A549 (cell line): ENCODE measurements at regions not wholly inside any gene's neighbourhood (a gene's known extent, or its start where the extent isn't known, plus 50 kb on each side); places are given as distances from the start of the nearest gene placed in this dataset.

ENCODE experiments used
- ATAC-seq, 2 experiments: fragments of 200-7000 bp in 1 of 2; fragments of >200 bp in 1 of 2; cut with Nextera tagmentation in 1 of 2; cut with Tn5 transposase in 1 of 2; 3 replicates each; pipeline versions ENCODE4 v1.8.0 to v1.9.1; 2018 to 2020; ENCODE audit warnings: mild to moderate bottlenecking in 1 of 2, moderate library complexity in 1 of 2
- CTCF ChIA-PET: fragments of 300-600 bp; sonication (Branson Sonifier 250); formaldehyde crosslinking; extraction: SDS; loops from one replicate; lab custom pipeline; 2021; ENCODE audit warnings: antibody characterized with exemption, inconsistent platforms; lab: Yijun Ruan, JAX
- POLR2A ChIA-PET: fragments of 350-600 bp; formaldehyde crosslinking; extraction: SDS; loops from one replicate; lab custom pipeline; 2021; ENCODE audit warnings: antibody characterized with exemption, inconsistent platforms; lab: Yijun Ruan, JAX
- DNase-seq, 2 experiments: peaks; one replicate each; pipeline versions ENCODE4 v3.0.0 to v3.0.0-alpha.2; 2011 to 2016; ENCODE audit warnings: low read depth in 1 of 2, low spot score in 1 of 2
- FAIRE-seq: peaks from 2 replicates; lab custom pipeline; 2011; peaks lifted over from hg19 to GRCh38; lab: Jason Lieb, UNC
- H3K27ac ChIP-seq, 2 experiments: fragments of >200 bp; sonication (Bioruptor Twin); formaldehyde crosslinking; 3 replicates each; pipeline ENCODE4 v1.5.1; 2016 to 2017
- H3K4me1 ChIP-seq: fragments of >200 bp; sonication (Bioruptor Twin); formaldehyde crosslinking; 3 replicates; pipeline ENCODE4 v1.6.1; 2016
- H3K4me2 ChIP-seq: fragments of >200 bp; sonication (Bioruptor Twin); formaldehyde crosslinking; 3 replicates; pipeline ENCODE4 v1.6.1; 2016
- H3K4me3 ChIP-seq: fragments of >200 bp; sonication (Bioruptor Twin); formaldehyde crosslinking; 3 replicates; pipeline ENCODE4 v1.5.1; 2016
- H3K9me3 ChIP-seq: fragments of >200 bp; sonication (Bioruptor Twin); formaldehyde crosslinking; 3 replicates; pipeline ENCODE4 v1.6.1; 2016
- CEBPB ChIP-seq, 2 experiments: fragments of >200 bp in 1 of 2; sonication (Bioruptor Twin) in 1 of 2; formaldehyde crosslinking in 1 of 2; IDR thresholded peaks; 2 replicates each; pipeline ENCODE4 v1.6.1; 2012 to 2016
- CHD2 ChIP-seq: fragments of 150-350 bp; IDR thresholded peaks from 2 replicates; pipeline ENCODE4 v1.6.1; 2014; ENCODE audit warnings: low read length; ENCODE audit not compliant: partially characterized antibody
- CHD4 ChIP-seq: fragments of 200-600 bp; sonication (generic); IDR thresholded peaks from 2 replicates; pipeline ENCODE4 v1.6.1; 2016; ENCODE audit warnings: antibody characterized with exemption, mild to moderate bottlenecking, borderline replicate concordance
- EHF ChIP-seq: fragments of 250-450 bp; sonication (Bioruptor Pico); IDR thresholded peaks from 2 replicates; pipeline ENCODE4 v1.5.0; 2020; ENCODE audit warnings: mild to moderate bottlenecking
- ESRRA ChIP-seq: fragments of 150-350 bp; IDR thresholded peaks from 2 replicates; pipeline ENCODE4 v1.6.1; 2014; ENCODE audit warnings: mild to moderate bottlenecking, low read length, borderline replicate concordance
- FOSL2 ChIP-seq, 2 experiments: fragments of 450-650 bp in 1 of 2; fragments of >200 bp in 1 of 2; sonication (Bioruptor Twin) in 1 of 2; formaldehyde crosslinking; IDR thresholded peaks; 2 replicates each; pipeline versions ENCODE4 v1.5.0 to v1.6.1; 2016 to 2020; ENCODE audit warnings: mild to moderate bottlenecking in 1 of 2, moderate library complexity in 1 of 2
- FOXS1 ChIP-seq: fragments of 250-450 bp; sonication (Bioruptor Pico); IDR thresholded peaks from 2 replicates; pipeline ENCODE4 v1.5.0; 2020; ENCODE audit warnings: mild to moderate bottlenecking, moderate library complexity
- GATA3 ChIP-seq: IDR thresholded peaks from 2 replicates; pipeline ENCODE4 v1.6.1; 2012; ENCODE audit warnings: borderline replicate concordance
- HDAC2 ChIP-seq: fragments of 200-600 bp; sonication (generic); IDR thresholded peaks from 2 replicates; pipeline ENCODE4 v1.6.1; 2016
- HEYL ChIP-seq: fragments of 250-450 bp; sonication (Bioruptor Pico); IDR thresholded peaks from 2 replicates; pipeline ENCODE4 v1.8.0; 2021; ENCODE audit warnings: mild to moderate bottlenecking, moderate library complexity
- KDM1A ChIP-seq: fragments of 200-600 bp; sonication (generic); IDR thresholded peaks from 2 replicates; pipeline ENCODE4 v1.6.1; 2016; ENCODE audit warnings: low read depth, mild to moderate bottlenecking
- MAZ ChIP-seq: fragments of 150-350 bp; IDR thresholded peaks from 2 replicates; pipeline ENCODE4 v1.6.1; 2014; ENCODE audit warnings: antibody characterized with exemption, low read depth, low read length, borderline replicate concordance
- MYC ChIP-seq: IDR thresholded peaks from 2 replicates; pipeline ENCODE4 v1.6.1; 2012; ENCODE audit warnings: mild to moderate bottlenecking, inconsistent platforms, low read length, improper control_type of control experiment, borderline replicate concordance
- NFE2L2 ChIP-seq: fragments of 150-350 bp; conservative IDR thresholded peaks from 2 replicates; pipeline ENCODE4 v1.6.1; 2014; ENCODE audit warnings: low read length
- NPAS2 ChIP-seq: fragments of 250-450 bp; sonication (Bioruptor Pico); IDR thresholded peaks from 2 replicates; pipeline ENCODE4 v1.8.0; 2022; ENCODE audit warnings: mild to moderate bottlenecking, moderate library complexity, borderline replicate concordance
- POLR2A ChIP-seq: IDR thresholded peaks from 2 replicates; pipeline ENCODE4 v1.6.1; 2012; ENCODE audit warnings: mild to moderate bottlenecking, low read length
- POLR2AphosphoS2 ChIP-seq: conservative IDR thresholded peaks from 2 replicates; pipeline ENCODE4 v1.6.1; 2012; ENCODE audit warnings: low read length, improper control_type of control experiment, inconsistent platforms
- RAD21 ChIP-seq, 2 experiments: fragments of >200 bp in 1 of 2; sonication (Bioruptor Twin) in 1 of 2; formaldehyde crosslinking in 1 of 2; IDR thresholded peaks in 1 of 2; conservative IDR thresholded peaks in 1 of 2; 2 replicates in 1 of 2; 3 replicates in 1 of 2; pipeline ENCODE4 v1.6.1; 2012 to 2018; ENCODE audit warnings: inconsistent platforms in 1 of 2
- RCOR1 ChIP-seq: fragments of 150-350 bp; IDR thresholded peaks from 2 replicates; pipeline ENCODE4 v1.6.1; 2014; ENCODE audit warnings: antibody characterized with exemption, low read length, low read depth
- RFX5 ChIP-seq: fragments of 450-650 bp; IDR thresholded peaks from 2 replicates; pipeline ENCODE4 v1.7.1; 2014; ENCODE audit warnings: antibody characterized with exemption, mild to moderate bottlenecking, moderate library complexity
- RNF2 ChIP-seq: fragments of 200-600 bp; sonication (generic); IDR thresholded peaks from 2 replicates; pipeline ENCODE4 v1.6.1; 2016; ENCODE audit warnings: low read depth, mild to moderate bottlenecking, antibody characterized with exemption, moderate library complexity, borderline replicate concordance
- ZFP36 ChIP-seq: fragments of 450-650 bp; IDR thresholded peaks from 2 replicates; pipeline ENCODE4 v1.6.1; 2014; ENCODE audit warnings: borderline replicate concordance; ENCODE audit not compliant: partially characterized antibody
- ZNF302 ChIP-seq: fragments of 250-450 bp; sonication (Bioruptor Pico); IDR thresholded peaks from 2 replicates; pipeline ENCODE4 v1.9.0; 2021; ENCODE audit warnings: inconsistent platforms, mild to moderate bottlenecking, moderate library complexity
- WGBS: methylation state at CpG from one replicate; pipeline ENCODE4 v1.1.6; 2017; ENCODE audit errors: missing lambda C conversion rate; 5-methylcytosine and 5-hydroxymethylcytosine counted together
- TF ChIP-seq, protein P1 (sequence below): fragments of 150-350 bp; IDR thresholded peaks from 2 replicates; pipeline ENCODE4 v1.6.1; 2014; ENCODE audit warnings: low read depth, mild to moderate bottlenecking, low read length
- TF ChIP-seq, protein P2 (sequence below): fragments of >200 bp; sonication (Bioruptor Twin); formaldehyde crosslinking; IDR thresholded peaks from 2 replicates; pipeline ENCODE4 v1.6.1; 2016
- TF ChIP-seq, protein P3 (sequence below): IDR thresholded peaks from 2 replicates; pipeline ENCODE4 v1.6.1; 2012; ENCODE audit warnings: low read depth, borderline replicate concordance

DNA sequence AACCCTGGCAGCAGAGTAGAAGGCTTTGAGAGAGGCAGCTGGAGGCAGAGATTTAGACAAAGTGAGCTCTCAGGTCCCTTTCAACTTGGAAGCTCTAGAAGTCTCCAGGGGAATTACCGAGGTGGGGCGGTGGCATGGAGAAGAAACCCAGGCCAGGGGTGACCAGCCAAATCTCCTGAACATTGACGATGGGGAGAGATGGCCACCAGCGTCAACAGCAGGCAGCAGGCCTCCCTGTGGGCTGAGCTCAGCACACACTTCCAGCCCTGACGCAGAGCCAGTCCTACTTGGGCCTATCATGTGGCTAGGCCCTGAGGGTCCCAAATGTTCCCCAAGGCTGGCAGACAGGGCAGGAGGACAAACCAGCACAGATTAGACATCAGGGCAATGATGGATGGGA lies 187.8 kb downstream of the BCOR start:
- peak overlapping the region in 1 of 2 experiments; percentile 95; a peak in 3 of 6 replicates for H3K27ac ChIP-seq
- H3K4me2 ChIP-seq, result no peak overlapping the region
- H3K4me3 ChIP-seq, result no peak overlapping the region
- WGBS, result 91% methylated on average over 5 of the region's 5 CpGs
- no peak for DNase-seq
- ATAC-seq, result no peak
- TF ChIP-seq RNF2 (no peak), FOXS1 (CRISPR knock-in tag) (no peak), MYC (no peak), GATA3 (no peak), RFX5 (no peak), HEYL (CRISPR knock-in tag) (no peak), ZFP36 (no peak), ESRRA (no peak), POLR2AphosphoS2 (no peak), RAD21 (conservative IDR thresholded peaks at IDR 0.05 in 1 of 2, IDR thresholded peaks at IDR 0.05 in 1 of 2) (no peak), CHD2 (no peak), FOSL2 (IDR thresholded peaks at IDR 0.05) (no peak), FOSL2 (CRISPR knock-in tag; IDR thresholded peaks at IDR 0.05) (no peak), NFE2L2 (no peak), CEBPB (IDR thresholded peaks at IDR 0.05) (no peak), HDAC2 (no peak), POLR2A (no peak)
- TF ChIP-seq, protein P1, sequence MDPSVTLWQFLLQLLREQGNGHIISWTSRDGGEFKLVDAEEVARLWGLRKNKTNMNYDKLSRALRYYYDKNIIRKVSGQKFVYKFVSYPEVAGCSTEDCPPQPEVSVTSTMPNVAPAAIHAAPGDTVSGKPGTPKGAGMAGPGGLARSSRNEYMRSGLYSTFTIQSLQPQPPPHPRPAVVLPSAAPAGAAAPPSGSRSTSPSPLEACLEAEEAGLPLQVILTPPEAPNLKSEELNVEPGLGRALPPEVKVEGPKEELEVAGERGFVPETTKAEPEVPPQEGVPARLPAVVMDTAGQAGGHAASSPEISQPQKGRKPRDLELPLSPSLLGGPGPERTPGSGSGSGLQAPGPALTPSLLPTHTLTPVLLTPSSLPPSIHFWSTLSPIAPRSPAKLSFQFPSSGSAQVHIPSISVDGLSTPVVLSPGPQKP, result no peak
- FAIRE-seq, result no peak
- ChIA-PET POLR2A (no interaction called here), CTCF (no interaction called here)
- H3K4me1 ChIP-seq, result peaks cover 34% of the 10 kb centered on the region
- 0 out of 3 replicates have a peak, but pooled peaks cover 3% of the 10 kb centered on the region for H3K9me3 ChIP-seq

DNA sequence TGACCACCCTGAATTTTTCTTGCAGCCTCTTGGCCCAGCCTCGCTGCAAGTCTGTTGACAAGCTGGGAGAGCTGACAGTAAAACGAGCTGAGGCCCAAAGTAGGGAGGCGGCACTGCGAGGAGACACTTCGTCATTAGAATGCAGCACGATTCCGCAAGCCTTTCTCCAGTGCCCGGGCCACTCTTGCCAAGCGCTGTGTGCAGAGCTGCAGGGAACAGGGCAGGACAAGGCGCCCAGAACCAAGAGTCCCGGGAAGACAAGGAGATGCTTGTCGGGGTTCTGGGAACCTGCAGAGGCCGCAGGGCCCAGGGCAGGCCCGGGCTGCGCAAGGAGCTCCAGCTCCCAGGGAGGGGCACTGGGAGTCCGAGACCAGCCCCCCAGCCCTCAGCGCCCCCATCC lies 187.1 kb downstream of the BCOR start:
- H3K27ac ChIP-seq, result peak overlapping the region in 1 of 2 experiments; percentile 95; a peak in 3 of 6 replicates
- no peak for FAIRE-seq
- 96% methylated on average over 9 of the region's 17 CpGs for WGBS
- H3K4me3 ChIP-seq, result no peak overlapping the region
- no peak overlapping the region for H3K4me2 ChIP-seq
- CTCF ChIA-PET, result interaction anchor here (1.1 kb wide), 1 partner anchor 180 kb away, joined by 3 read pairs; no protein-coding TSS in a partner anchor
- no peak for DNase-seq
- peaks cover 34% of the 10 kb centered on the region for H3K4me1 ChIP-seq
- ATAC-seq, result no peak
- 0 out of 3 replicates have a peak, but pooled peaks cover 3% of the 10 kb centered on the region for H3K9me3 ChIP-seq
- TF ChIP-seq RCOR1, result no peak
- no peak for TF ChIP-seq MAZ
- TF ChIP-seq KDM1A, result no peak
- no peak for TF ChIP-seq CHD4
- TF ChIP-seq EHF (CRISPR knock-in tag), result no peak
- no peak for TF ChIP-seq NPAS2 (CRISPR knock-in tag)
- TF ChIP-seq, all 56 proteins: peak for 0
- POLR2A ChIA-PET, result no interaction called here

DNA sequence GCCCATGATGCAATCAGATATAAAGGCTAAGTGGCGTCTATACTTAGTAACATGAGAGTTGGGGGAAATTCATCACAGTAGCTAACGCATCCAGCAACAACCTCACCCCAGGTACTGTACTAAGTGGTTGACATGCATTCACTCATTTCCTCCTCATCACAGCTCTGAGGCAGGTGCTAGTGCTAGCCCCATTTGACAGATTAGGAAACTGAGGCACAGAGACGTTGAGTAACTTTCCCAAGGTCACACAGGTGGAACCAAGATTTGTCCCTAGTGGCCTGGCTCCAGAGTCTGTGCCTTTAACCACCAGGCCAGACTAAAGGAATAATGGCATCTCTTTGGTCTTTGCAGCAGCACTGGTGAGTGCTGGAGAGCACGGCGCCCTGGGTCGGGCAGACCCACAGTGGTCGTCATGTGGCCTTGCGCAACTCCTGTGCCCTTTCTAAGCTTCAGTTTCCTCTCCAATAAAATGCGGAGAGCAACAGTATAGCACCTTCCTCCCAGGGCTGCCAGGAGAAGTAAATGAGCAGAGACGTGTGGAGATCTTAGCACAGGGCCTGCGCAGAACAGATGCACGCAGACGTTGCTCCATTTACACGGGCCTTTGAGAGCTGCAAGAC lies 186.4 kb downstream of the BCOR start:
- H3K4me3 ChIP-seq, result no peak overlapping the region
- H3K4me2 ChIP-seq, result no peak overlapping the region
- ChIA-PET POLR2A (no interaction called here), CTCF (interaction anchor here (0.8 to 1.1 kb wide), 2 partner anchors 180 to 356 kb away, joined by 3 read pairs; no protein-coding TSS in a partner anchor)
- no peak overlapping the region for H3K27ac ChIP-seq
- DNase-seq (no peak), FAIRE-seq (no peak)
- 92% methylated on average over 13 of the region's 14 CpGs for WGBS
- TF ChIP-seq, protein P2, sequence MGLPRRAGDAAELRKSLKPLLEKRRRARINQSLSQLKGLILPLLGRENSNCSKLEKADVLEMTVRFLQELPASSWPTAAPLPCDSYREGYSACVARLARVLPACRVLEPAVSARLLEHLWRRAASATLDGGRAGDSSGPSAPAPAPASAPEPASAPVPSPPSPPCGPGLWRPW, result no peak
- no peak for TF ChIP-seq ZNF302 (CRISPR knock-in tag)
- no peak for TF ChIP-seq GATA3
- no peak for TF ChIP-seq NPAS2 (CRISPR knock-in tag)
- TF ChIP-seq, protein P1, result no peak
- TF ChIP-seq, protein P3, sequence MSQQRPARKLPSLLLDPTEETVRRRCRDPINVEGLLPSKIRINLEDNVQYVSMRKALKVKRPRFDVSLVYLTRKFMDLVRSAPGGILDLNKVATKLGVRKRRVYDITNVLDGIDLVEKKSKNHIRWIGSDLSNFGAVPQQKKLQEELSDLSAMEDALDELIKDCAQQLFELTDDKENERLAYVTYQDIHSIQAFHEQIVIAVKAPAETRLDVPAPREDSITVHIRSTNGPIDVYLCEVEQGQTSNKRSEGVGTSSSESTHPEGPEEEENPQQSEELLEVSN, result no peak
- no peak for TF ChIP-seq MAZ
- TF ChIP-seq, all 56 proteins: peak for 0
- 0 out of 3 replicates have a peak, but pooled peaks cover 3% of the 10 kb centered on the region for H3K9me3 ChIP-seq
- peaks cover 28% of the 10 kb centered on the region for H3K4me1 ChIP-seq
- no peak for ATAC-seq
